ENCODE measurements at regions not wholly inside any gene's neighbourhood (a gene's known extent, or its start where the extent isn't known, plus 50 kb on each side); places are given as distances from the start of the nearest gene placed in this dataset.

DNA sequence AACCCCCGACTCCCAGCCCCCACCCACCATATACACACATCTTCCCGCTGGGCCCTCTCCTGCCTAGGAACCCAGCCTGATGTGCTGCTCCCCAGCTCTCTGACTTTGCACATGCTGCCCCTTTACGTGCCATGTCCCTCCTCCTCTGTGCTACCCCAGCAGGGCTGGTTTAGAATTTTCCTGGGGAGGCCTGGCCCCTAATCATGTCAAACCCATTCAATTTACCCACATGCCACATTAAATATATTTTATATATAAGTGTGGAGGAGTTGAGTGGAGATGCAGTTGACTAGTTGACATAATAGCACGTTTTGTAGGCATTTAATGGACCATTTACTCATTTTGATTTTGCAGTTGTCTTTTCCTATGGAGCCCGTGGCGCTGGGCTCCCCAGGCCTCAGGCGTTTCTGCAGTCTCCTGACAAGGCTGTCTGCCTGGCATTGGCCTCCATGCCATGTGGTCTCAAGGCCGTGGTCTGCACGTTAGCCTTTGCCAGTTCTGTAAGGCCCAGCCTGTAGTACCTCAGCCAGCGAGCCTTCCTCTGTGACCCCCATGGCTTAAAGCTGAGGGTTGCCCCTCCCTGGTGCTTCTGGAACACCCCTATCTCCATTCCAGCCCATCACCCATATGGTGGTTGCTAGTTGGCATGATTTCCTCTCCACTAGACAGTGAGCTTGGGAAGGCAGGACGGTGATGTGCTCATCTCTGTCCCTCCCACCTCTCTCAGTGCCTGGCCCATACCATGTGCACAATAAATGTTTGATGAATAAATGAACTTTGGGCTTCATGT is 155.8 kb downstream of the TLE3 start:
- TF ChIP-seq ZNF232 (CRISPR knock-in tag; IDR thresholded peaks at IDR 0.05) (no peak), RELA (CRISPR knock-in tag; IDR thresholded peaks at IDR 0.05; ENCODE audit: borderline replicate concordance) (no peak), NFATC4 (CRISPR knock-in tag; IDR thresholded peaks at IDR 0.05) (no peak), NR3C1 (CRISPR knock-in tag; conservative IDR thresholded peaks at IDR 0.05; ENCODE audit: low read depth) (no peak), ZNF263 (CRISPR knock-in tag; IDR thresholded peaks at IDR 0.05; ENCODE audit: low read depth) (no peak), MXD4 (CRISPR knock-in tag; IDR thresholded peaks at IDR 0.05; ENCODE audit: borderline replicate concordance) (no peak), AR (CRISPR knock-in tag; IDR thresholded peaks at IDR 0.05) (no peak), ZNF416 (CRISPR knock-in tag; IDR thresholded peaks at IDR 0.05) (no peak), E2F1 (CRISPR knock-in tag; IDR thresholded peaks at IDR 0.05) (no peak), CREM (CRISPR knock-in tag; IDR thresholded peaks at IDR 0.05) (no peak), ZSCAN18 (CRISPR knock-in tag; IDR thresholded peaks at IDR 0.05) (no peak)
- TF ChIP-seq, protein P1, sequence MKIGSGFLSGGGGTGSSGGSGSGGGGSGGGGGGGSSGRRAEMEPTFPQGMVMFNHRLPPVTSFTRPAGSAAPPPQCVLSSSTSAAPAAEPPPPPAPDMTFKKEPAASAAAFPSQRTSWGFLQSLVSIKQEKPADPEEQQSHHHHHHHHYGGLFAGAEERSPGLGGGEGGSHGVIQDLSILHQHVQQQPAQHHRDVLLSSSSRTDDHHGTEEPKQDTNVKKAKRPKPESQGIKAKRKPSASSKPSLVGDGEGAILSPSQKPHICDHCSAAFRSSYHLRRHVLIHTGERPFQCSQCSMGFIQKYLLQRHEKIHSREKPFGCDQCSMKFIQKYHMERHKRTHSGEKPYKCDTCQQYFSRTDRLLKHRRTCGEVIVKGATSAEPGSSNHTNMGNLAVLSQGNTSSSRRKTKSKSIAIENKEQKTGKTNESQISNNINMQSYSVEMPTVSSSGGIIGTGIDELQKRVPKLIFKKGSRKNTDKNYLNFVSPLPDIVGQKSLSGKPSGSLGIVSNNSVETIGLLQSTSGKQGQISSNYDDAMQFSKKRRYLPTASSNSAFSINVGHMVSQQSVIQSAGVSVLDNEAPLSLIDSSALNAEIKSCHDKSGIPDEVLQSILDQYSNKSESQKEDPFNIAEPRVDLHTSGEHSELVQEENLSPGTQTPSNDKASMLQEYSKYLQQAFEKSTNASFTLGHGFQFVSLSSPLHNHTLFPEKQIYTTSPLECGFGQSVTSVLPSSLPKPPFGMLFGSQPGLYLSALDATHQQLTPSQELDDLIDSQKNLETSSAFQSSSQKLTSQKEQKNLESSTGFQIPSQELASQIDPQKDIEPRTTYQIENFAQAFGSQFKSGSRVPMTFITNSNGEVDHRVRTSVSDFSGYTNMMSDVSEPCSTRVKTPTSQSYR (CRISPR knock-in tag; IDR thresholded peaks at IDR 0.05) = no peak
- TF ChIP-seq, protein P2, sequence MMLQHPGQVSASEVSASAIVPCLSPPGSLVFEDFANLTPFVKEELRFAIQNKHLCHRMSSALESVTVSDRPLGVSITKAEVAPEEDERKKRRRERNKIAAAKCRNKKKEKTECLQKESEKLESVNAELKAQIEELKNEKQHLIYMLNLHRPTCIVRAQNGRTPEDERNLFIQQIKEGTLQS (CRISPR knock-in tag; conservative IDR thresholded peaks at IDR 0.05) = no peak
- TF ChIP-seq, protein P3, sequence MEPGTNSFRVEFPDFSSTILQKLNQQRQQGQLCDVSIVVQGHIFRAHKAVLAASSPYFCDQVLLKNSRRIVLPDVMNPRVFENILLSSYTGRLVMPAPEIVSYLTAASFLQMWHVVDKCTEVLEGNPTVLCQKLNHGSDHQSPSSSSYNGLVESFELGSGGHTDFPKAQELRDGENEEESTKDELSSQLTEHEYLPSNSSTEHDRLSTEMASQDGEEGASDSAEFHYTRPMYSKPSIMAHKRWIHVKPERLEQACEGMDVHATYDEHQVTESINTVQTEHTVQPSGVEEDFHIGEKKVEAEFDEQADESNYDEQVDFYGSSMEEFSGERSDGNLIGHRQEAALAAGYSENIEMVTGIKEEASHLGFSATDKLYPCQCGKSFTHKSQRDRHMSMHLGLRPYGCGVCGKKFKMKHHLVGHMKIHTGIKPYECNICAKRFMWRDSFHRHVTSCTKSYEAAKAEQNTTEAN (CRISPR knock-in tag; IDR thresholded peaks at IDR 0.05) = no peak
- H3K27me3 Mint-ChIP-seq (ENCODE audit: low read depth) = no peaks in the 10 kb centered on the region
- H3K4me1 Mint-ChIP-seq = peaks cover 23% of the 10 kb centered on the region
- H3K4me3 Mint-ChIP-seq = no peak overlapping the region
- no peak overlapping the region for H3K27ac Mint-ChIP-seq
- CTCF ChIA-PET = interaction anchor here (1.7 kb wide), 1 partner anchor 179 kb away, joined by 5 read pairs; no protein-coding TSS in a partner anchor
- no peak for ATAC-seq
- DNase-seq (ENCODE audit: low spot score) = no peak
- H3K36me3 Mint-ChIP-seq = no peaks in the 10 kb centered on the region
- POLR2A ChIA-PET = no interaction called here
- H3K9me3 Mint-ChIP-seq = no peaks in the 10 kb centered on the region

DNA sequence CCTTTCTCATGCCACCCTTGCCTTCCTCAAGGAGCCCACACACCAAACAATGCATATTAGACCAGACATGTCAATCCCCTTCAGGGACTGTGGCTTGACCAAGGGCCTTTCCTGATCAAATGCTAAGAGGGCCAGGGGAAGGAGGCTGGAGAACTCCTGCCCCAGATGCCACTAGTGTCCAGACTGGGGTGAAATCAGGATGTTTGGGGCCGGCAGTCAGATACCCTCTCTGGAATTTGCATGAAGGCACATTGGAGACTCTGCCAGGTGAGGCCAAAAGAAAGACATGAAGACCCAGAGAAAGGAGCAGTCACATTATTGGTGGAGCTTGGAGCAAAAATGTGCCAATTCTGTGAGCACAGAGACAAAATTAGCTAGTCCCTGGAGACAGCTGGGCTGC is 154.1 kb downstream of the TLE3 start:
- no peak for DNase-seq (ENCODE audit: low spot score)
- CTCF ChIA-PET = no interaction called here
- peaks cover 15% of the 10 kb centered on the region for H3K4me1 Mint-ChIP-seq
- no peaks in the 10 kb centered on the region for H3K9me3 Mint-ChIP-seq
- ATAC-seq = no peak
- H3K27ac Mint-ChIP-seq = no peak overlapping the region
- POLR2A ChIA-PET = no interaction called here
- no peaks in the 10 kb centered on the region for H3K27me3 Mint-ChIP-seq (ENCODE audit: low read depth)
- no peak overlapping the region for H3K4me3 Mint-ChIP-seq
- H3K36me3 Mint-ChIP-seq = no peaks in the 10 kb centered on the region
- TF ChIP-seq, protein P3 (CRISPR knock-in tag; IDR thresholded peaks at IDR 0.05) = no peak
- TF ChIP-seq ETV6 (CRISPR knock-in tag; IDR thresholded peaks at IDR 0.05) (no peak), AR (CRISPR knock-in tag; IDR thresholded peaks at IDR 0.05) (no peak), ZNF423 (CRISPR knock-in tag; IDR thresholded peaks at IDR 0.05) (no peak)
- TF ChIP-seq, protein P4, sequence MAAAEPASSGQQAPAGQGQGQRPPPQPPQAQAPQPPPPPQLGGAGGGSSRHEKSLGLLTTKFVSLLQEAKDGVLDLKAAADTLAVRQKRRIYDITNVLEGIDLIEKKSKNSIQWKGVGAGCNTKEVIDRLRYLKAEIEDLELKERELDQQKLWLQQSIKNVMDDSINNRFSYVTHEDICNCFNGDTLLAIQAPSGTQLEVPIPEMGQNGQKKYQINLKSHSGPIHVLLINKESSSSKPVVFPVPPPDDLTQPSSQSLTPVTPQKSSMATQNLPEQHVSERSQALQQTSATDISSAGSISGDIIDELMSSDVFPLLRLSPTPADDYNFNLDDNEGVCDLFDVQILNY (CRISPR knock-in tag; IDR thresholded peaks at IDR 0.05) = no peak

All from WTC11 (cell line).